Tibial artery (tissue), 4 donors: ENCODE measurements at regions not wholly inside any gene's neighbourhood (a gene's known extent, or its start where the extent isn't known, plus 50 kb on each side); places are given as distances from the start of the nearest gene placed in this dataset.

Source experiments
- DNase-seq, 2 donors: peaks; one replicate each; pipeline ENCODE4 v3.0.0-alpha.2; 2019
- H3K27ac ChIP-seq, 2 donors: fragments of 200-600 bp; sonication (generic) in 1 of 2; 1 replicate in 1 of 2; 2 replicates in 1 of 2; pipeline ENCODE4 v1.5.1; 2018 to 2019; ENCODE audit warnings: mild to moderate bottlenecking in 1 of 2
- H3K27me3 ChIP-seq, 2 donors: fragments of 200-600 bp; sonication (generic) in 1 of 2; one replicate each; pipeline versions ENCODE4 v1.5.1 to v1.6.0; 2016 to 2019
- H3K36me3 ChIP-seq, 3 donors: fragments of 200-600 bp; sonication (generic) in 2 of 3; one replicate each; pipeline ENCODE4 v1.5.1; 2016 to 2019; ENCODE audit warnings: mild to moderate bottlenecking in 2 of 3
- H3K4me1 ChIP-seq, 4 donors: fragments of 200-600 bp; sonication (generic) in 2 of 4; 1 replicate in 3 of 4; 2 replicates in 1 of 4; pipeline ENCODE4 v1.5.1; 2016 to 2019
- H3K4me3 ChIP-seq, 2 donors: fragments of 200-600 bp; sonication (generic) in 1 of 2; 1 replicate in 1 of 2; 2 replicates in 1 of 2; pipeline ENCODE4 v1.5.1; 2018 to 2019; ENCODE audit warnings: mild to moderate bottlenecking in 2 of 2
- H3K9me3 ChIP-seq, 3 donors: fragments of 200-600 bp; sonication (generic) in 1 of 3; one replicate each; pipeline ENCODE4 v1.5.1; 2016 to 2019
- CTCF ChIP-seq, 2 experiments: fragments of 200-600 bp in 1 of 2; fragments of 450-650 bp in 1 of 2; IDR thresholded peaks; one replicate each; pipeline ENCODE4 v1.5.1; 2017 to 2019; ENCODE audit warnings: antibody characterized with exemption in 2 of 2, mild to moderate bottlenecking in 1 of 2, moderate library complexity in 1 of 2
- intact Hi-C: fragments of 100-400 bp; cut with DNase I; formaldehyde crosslinking; loops from one replicate; pipeline ENCODE4 v1.15.0; 2023; ENCODE audit warnings: low total_unique reads

DNA sequence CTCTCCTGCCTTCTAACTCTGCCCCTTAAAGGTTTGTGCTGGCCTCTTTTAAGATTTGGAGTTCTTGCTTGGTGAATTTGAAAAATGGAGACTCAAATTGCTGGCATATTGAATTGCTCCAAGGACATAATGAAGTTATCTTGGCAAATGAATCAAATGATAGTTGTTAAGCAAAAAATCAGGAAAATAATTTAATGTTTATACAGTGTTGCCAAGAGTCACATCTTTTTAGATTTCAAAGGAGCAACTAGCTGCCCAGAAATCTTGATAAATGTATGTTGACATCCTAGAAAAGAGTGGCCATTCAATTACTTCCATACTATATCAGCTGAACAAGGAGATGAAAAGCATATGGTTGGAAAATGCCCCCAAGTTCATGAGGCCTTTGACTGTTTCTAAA, 610.0 kb upstream of the LCORL start:
- no peaks in the 10 kb centered on the region for H3K36me3 ChIP-seq
- no peak overlapping the region for H3K27ac ChIP-seq
- H3K4me3 ChIP-seq: no peak overlapping the region
- no peak for DNase-seq
- H3K27me3 ChIP-seq: no peaks in the 10 kb centered on the region
- peaks cover 0 to 12% (median 0%) of the 10 kb centered on the region in 3 donors for H3K9me3 ChIP-seq
- no peaks in the 10 kb centered on the region for H3K4me1 ChIP-seq
- intact Hi-C loops: no loop called here
- TF ChIP-seq CTCF (IDR thresholded peaks at IDR 0.05): no peak

- Histone ChIP-seq H3K36me3 (no peaks in the 10 kb centered on the region), H3K9me3 (peaks cover 0 to 12% (median 0%) of the 10 kb centered on the region in 3 donors), H3K4me3 (no peak overlapping the region), H3K4me1 (no peaks in the 10 kb centered on the region), H3K27me3 (no peaks in the 10 kb centered on the region), H3K27ac (no peak overlapping the region)
- intact Hi-C loops: no loop called here
- no peak for TF ChIP-seq CTCF (IDR thresholded peaks at IDR 0.05)
- no peak for DNase-seq
Observed at GRCh38 chr4:18630218-18631110, 608.9 kb upstream of the LCORL start.

DNA sequence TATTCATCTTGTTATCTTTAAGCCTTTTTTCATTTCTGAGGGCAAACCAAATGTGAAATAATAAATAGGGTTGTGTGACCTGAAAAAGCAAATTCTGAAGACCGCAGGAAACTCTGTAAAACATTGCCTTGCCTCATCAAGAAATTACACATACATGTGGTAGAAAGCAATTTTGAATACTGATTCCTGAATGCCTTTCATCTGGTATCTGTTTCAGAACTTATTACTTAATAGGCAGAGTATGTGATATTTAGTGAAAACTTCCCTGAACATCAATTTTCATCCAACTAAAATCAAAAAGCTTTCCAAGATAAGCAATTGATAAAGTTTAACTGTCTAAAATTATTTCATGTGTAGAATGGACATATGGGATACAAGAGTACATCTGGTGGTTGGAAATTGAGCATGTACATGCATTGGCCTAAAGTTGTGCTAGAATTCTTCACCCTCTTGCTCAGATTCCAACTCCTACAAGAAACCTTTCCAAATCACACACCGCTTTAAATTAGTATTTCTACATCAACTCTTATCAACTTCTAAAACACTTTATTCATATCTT, 606.0 kb upstream of the LCORL start:
- Histone ChIP-seq H3K4me1 (no peaks in the 10 kb centered on the region), H3K9me3 (peaks cover 0 to 12% (median 0%) of the 10 kb centered on the region in 3 donors), H3K4me3 (no peak overlapping the region), H3K27me3 (no peaks in the 10 kb centered on the region), H3K27ac (no peak overlapping the region), H3K36me3 (no peaks in the 10 kb centered on the region)
- no peak for TF ChIP-seq CTCF (IDR thresholded peaks at IDR 0.05)
- DNase-seq: no peak
- intact Hi-C loops: no loop called here

DNA sequence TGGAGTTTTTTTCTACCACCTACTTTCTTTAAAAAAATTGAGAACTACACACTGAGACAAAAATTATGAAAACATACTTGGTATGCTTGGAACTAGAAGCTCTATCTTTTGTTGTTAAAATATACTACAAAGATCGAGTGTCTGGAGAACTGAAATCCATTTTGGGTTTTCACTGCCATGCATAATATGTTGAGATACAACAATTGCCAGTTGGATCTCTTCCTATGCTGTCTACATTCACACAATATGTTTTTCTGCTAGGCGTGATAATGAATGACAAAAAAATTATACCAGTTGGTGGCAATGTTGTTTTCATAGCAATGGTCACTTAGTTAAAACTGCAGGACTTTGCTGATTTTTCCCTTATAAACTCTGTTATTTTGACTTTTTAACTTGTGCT, 605.4 kb upstream of the LCORL start:
- no peak for DNase-seq
- no peaks in the 10 kb centered on the region for H3K36me3 ChIP-seq
- H3K4me1 ChIP-seq: no peaks in the 10 kb centered on the region

DNA sequence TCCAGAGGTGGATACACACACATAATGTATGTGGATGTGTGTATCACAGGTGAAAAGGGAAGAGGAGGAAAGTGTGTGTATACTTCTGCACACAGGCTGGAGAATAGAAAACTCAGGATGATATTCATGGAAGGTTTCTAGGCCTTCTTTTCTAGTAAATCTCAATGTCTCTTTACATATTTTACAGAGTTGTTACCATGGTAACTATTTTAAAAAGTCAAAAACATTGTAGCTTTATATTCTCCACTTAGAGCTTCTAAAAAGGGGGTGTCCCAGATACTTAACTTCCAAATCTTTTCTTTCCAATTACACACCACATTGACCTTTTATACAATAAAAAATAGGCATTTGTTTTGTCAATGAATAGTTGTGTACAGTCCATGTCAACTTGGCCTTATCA, 604.8 kb upstream of the LCORL start:
- H3K4me3 ChIP-seq: no peak overlapping the region
- intact Hi-C loops: no loop called here
- no peaks in the 10 kb centered on the region for H3K36me3 ChIP-seq
- no peak for TF ChIP-seq CTCF (IDR thresholded peaks at IDR 0.05)
- no peak overlapping the region for H3K27ac ChIP-seq
- H3K9me3 ChIP-seq: peaks cover 0 to 12% (median 0%) of the 10 kb centered on the region in 3 donors
- no peak for DNase-seq
- no peaks in the 10 kb centered on the region for H3K27me3 ChIP-seq
- H3K4me1 ChIP-seq: no peaks in the 10 kb centered on the region

More for the DNA sequence above, 605.4 kb upstream of the LCORL start:
- Histone ChIP-seq H3K27ac (no peak overlapping the region), H3K4me3 (no peak overlapping the region), H3K9me3 (peaks cover 0 to 12% (median 0%) of the 10 kb centered on the region in 3 donors), H3K27me3 (no peaks in the 10 kb centered on the region)
- no peak for TF ChIP-seq CTCF (IDR thresholded peaks at IDR 0.05)
- intact Hi-C loops: no loop called here
